ENCODE measurements at regions not wholly inside any gene's neighbourhood (a gene's known extent, or its start where the extent isn't known, plus 50 kb on each side); places are given as distances from the start of the nearest gene placed in this dataset.

DNA sequence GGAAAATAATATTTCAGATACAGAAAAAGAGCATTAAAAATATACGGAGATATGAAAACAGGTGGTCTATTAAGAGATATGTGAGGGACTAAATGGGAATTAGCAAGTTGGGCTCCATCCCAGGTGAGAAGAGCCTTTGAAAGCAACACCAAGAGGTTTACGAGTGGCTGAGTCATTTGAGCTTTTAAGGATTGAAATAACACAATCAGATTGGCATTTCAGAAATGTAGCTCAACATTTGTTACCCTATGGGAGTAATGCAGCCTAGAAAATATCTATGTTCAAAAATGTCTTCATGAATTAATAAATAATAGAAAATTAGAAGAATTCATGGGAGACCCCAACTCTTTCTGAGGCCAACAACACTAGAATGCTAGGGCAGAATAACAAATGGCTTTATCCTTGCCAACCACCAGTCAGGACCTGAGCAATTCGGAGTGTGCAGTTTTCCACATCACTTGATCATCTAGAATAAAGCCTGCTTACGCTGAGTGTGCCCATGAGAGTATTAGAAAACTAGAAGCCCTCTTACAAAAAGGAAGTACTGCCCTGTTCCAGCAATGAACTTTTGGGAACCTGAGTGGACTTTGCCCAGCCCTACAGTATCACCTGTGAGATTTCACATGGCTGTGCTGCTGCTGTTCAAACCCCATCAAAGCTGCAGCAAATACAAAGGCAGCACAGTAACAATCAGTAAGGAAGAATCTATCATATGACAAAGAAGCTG, 538.0 kb upstream of the CAMK1G start:
- peak; percentile 31 for DNase-seq

DNA sequence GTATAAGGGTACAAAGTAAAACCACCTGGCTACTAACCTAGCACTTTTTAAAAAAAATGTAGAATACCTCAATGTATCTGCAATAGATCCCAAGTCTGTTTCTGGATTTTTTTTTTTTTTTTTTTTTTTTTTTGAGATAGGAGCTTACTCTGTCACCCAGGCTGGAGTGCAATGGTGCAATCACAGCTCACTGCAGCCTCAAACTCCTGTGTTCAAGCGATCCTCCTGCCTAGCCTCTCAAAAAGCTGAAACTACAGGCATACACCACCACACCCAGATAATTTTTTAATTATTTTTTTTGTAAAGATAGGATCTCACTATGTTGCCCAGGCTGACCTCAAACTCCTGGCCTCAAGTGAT, 537.5 kb upstream of the CAMK1G start:
- no peak for DNase-seq

DNA sequence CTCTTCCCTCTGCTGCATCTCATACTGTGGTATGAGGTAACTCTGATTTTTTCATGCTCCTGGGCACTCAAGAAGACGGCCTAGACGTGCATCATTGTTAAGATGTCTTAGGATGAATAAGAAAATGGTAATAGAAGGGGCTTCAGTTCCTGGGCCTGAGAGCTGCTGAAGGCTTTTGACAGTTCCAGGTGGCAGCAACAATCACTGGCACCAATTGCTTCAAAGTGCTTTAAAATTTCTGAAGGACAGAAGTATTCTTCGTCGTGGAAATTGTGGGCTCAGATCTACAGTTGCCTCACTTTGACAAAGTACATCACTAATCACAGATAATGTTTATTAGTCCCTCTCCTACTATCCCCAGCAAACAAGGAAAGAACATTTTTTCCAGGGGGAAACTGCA, 536.6 kb upstream of the CAMK1G start:
- DNase-seq, result no peak

DNA sequence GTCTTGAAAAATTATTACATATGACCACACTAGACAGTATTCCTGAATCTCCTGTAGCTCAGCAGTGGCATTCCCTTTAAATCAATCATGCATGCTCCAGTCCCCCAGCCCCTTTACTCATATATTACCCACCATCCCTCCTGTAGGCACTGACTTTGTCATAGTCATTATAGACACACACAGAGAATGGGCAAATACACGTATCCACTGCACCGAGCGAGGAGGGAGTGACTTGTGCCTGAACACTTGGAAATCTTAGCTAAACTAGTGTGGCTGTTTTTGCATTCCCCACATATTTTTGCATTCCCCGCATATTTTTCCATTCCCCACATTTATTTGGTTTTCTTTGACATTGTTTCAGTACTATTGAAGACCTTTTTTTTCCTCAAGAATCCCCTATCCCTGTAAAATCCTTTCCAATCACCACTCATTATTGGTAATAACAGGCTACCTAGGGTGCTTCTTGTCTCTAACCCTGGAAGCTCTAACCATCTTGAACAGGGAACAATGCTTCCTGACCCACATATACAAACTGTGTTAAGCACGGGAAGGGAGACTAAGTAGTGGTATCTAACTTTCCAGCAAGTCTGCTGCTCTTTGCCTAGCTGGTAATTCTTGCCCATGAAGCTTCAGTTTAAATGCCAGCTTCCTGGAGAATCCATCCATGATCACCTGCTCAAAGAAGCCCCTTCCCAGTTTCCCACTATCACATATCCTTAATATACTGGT, 534.4 kb upstream of the CAMK1G start:
- DNase-seq, result peak; percentile 79

DNA sequence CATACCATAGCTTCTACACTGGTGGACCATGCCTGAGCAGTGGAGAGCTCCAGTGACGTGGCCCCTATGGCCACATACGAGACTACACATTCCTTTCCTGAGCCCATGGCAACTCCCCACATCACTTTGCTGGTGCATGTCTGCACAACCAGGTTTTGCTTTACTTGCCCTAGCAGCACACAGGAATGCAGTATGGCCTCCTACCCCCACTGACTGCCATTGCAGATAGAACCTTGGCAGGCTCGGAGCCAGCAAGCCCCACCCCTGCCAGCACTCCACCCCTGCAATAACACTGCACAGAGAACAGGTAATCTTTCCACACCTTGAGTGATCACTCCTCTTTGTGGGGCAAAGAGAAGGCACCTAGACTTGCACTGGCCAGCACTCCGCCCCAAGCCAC, 531.9 kb upstream of the CAMK1G start:
- DNase-seq, result no peak

DNA sequence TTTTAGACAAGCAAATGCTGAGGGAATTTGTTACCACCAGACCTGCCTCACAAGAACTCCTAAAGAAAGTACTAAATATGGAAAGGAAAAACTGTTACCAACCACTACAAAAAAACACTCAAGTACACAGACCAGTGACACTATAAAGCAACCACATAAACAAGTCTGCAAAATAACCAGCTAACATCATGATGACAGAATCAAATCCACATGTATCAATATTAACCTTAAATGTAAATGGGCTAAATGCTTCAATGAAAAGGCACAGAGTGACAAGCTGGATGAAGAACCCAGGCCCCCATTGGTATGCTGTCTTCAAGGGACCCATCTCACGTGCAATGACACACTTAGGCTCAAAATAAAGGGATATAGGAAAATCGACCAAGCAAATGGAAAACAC, 529.9 kb upstream of the CAMK1G start:
- DNase-seq, result no peak

DNA sequence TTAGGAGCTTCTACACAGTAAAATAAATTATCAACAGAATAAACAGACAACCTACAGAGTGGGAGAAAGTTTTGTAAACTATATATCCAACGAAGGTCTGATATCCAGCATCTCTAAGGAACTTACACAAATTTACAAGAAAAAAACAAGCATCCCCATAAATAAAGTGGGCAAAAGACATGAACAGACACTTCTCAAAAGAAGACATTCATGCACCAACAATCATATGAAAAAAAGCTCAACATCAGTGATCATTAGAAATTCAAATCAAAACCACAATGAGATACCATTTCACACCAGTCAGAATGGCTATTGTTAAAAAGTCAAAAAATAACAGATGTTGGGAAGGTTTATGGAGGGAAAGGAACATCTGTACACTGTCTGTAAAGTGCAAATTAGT, 526.4 kb upstream of the CAMK1G start:
- DNase-seq, result no peak

DNA sequence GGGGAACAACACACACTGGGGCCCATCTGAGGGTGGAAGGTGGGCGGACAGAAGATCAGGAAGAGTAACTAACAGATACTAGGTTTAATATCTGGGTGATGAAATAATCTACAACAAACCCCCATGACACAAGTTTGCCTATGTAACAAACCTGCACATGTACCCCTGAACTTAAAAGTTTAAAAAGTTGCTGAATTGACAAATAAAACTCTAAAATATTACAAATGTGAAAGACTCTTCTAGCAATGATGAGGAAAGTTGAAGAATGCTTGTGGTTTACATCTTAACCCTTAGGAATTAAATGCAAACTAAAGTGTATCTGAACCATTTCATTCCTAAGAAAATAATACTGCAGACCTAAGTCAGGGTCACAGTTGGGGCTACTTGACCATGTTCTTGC, 525.6 kb upstream of the CAMK1G start:
- DNase-seq, result no peak

DNA sequence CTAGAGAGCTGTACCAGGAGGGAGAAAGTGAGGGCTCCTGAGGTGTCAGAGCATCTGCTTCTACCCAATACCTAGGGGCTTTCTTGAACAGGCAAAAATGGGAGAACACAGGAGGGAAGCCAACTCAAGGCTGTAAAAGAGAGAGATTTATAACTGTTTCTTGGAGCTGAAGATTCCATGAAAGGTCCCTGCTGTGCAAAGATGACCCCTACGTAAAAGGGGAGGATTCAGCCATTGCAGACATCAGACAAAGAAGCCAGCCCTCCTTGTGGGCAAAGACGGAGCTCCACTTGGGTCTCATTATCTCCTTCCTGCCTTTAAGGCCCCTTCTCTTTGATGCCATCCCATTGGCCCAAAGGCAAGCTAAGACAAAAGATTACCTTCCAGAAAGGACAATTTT, 524.1 kb upstream of the CAMK1G start:
- no peak for DNase-seq

DNA sequence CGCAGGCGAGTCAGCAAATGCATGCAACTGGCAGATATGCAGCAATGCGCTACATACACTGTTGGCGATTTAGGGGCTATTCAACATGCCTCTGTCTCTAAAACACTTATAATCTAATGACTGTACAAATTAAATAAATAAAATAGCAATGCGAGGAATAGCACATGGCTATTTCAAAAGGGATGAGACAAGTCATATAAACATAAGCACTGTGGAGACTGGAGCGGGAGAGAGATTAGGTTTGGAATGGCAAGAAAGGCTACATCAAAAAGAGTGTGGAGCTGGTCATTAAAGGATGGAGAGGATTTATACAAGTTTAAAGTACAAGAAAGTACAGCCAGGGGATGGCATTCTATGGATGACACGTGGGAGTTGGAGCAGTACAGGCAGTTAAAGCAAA, 523.5 kb upstream of the CAMK1G start:
- DNase-seq, result no peak

DNA sequence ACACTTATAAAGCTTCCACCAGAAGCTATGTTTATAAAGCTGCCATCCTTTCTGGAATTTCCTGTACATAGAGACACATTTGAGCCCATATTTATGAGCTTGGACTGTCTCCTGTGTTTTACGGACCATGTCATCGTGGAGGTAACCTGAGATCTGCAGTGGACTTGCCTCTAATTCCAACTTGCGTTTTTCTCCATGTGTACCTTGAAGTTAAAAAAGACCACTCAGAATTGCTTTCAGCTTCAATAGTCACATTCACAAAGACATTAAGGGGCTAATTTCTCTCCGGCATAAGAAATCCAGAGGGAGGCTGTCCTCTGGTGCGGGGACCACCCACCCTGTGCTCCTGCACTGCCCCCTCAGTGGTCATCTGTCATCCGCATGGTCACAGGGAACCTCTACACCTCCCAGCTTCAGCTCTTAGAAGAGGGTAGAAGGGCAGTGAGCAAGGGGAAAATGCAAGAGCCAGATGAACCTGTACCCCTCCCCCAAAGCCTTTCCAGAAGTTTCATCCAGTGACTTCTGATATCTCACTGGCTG, 521.4 kb upstream of the CAMK1G start:
- no peak for DNase-seq

DNA sequence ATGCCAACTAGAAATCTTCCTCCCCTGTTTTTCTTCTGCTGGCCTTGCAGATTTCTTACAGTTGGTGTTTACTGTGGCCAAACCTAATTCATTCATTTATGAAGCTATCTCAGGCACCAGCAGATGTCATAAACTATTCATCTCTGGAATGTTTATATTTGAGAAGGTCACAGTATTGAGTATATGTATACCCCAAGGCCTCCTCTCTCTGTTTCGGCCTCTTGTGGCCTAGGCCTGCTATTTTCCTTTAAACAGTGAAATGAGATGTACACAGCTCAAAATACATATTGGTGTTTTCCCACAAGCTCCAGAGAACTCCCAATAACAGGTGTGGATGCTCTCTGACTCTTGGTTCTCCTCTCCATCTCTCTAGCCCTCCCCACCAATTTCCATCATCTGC, 520.7 kb upstream of the CAMK1G start:
- DNase-seq, result no peak

DNA sequence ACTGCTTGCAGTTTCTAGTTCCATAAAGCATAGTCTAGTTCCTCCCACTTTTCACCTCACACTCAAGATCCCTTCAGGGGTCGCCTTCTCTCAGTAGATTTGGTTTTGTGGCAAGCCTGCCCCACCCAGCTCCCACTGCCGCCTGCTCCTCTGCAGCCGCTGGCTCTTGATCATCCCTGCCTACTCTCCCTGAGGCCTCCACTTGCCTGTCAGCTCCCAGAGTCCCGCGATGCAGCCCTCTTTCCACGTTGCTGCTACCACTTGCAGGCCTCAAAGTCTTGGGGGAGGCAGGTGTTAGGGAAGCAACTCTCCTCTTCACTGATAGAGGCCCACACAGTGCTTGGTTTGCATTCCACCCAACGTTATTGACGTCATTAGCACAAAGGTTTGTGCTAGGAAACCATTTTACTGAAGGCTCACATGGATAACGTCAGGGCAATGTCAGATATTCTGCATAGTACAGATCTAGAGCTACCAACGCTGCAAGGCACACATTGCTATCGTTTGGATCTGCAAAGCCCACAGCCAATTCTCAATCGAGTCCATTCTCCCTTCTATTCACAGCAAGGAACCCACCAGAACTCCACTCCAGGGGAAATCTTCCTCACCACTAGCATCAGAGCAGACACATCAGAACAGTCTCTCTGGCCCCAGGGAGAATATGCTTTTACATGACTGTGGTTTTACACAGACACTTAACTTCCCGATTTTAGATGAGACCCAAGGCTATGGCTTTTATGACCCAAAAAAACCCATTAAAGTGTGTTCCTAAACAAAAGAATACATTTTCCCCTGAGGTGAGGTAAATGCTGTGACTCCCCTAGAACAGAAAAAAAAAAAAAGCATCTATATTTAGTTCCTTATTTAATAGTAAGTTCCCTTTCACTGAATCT, 519.5 kb upstream of the CAMK1G start:
- no peak for DNase-seq

DNA sequence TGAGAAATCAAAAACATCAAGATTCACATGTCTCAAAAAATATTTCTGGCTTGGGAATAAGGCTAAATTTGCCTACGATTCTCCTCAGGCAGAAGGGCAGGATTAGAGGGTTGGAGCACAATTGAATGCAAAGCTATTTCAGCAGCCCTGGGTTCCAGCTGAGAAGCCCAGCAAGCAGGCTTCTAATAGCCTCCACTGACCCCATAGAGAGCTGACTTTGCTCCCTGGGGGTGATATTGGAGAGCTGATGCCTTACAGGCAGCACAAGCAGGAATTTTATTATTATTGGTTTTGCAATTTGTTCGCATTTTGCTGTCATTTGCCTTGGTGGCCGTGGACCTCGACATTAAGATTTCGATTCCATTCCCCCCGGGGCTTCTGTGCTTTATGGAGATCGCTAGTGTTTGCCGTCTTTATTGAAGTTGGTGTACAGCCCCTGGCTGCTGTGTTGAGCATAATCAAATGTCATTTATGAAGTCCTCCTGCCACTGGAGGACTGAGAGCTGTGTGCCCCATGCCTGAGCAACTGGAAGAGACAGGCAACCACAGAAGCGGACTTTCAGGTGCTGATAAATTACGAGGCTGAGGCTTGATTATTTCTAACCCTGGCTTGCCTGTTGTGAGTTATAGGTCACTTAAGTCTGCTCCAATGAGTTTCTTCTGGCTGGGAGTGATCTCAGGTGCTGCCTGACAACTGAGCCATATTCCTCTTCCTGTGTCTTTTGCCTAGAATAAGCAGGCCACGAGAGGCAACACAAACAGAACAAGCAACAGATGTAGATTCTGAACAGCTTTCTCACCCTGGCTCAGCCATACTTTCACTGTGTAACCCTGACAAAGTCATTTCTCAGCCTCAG, 518.4 kb upstream of the CAMK1G start:
- no peak for DNase-seq

DNA sequence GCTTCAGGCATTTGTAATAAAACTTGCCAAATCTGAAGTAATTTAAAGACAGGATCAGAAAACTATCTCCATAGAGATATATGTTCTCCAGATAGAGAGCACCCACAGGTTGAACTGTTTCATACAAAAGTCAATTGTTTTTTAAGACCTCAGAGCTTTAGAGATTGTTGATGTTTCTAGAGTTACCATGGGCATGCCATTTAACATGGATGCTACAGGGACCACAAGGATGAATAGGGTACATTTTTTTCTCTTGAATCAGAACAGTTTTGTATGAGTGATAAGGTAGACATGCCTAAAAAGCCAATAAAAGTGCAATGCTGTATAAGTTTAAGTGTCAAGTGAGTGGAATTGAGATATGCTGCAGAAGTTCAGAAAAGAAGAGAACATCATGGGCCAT, 511.0 kb upstream of the CAMK1G start:
- peak; percentile 51 for DNase-seq

DNA sequence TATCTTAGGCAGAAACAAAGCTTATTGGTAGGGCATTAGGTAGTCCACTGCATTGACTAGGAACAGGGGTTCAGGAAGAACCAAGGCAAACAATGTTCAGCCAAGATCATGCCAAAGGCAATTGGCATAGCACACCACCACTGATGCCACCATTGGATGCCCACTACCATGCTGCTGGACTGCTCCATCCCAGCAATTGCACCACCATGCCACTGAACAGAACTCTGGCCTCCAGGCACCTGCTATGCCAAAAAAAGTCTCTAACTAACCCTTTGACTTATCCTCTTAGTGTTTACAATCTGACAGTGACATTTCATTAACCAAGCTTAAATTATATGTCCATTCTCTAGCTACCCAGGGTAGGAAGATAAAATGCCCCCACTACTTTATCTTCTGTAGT, 509.6 kb upstream of the CAMK1G start:
- DNase-seq, result no peak

DNA sequence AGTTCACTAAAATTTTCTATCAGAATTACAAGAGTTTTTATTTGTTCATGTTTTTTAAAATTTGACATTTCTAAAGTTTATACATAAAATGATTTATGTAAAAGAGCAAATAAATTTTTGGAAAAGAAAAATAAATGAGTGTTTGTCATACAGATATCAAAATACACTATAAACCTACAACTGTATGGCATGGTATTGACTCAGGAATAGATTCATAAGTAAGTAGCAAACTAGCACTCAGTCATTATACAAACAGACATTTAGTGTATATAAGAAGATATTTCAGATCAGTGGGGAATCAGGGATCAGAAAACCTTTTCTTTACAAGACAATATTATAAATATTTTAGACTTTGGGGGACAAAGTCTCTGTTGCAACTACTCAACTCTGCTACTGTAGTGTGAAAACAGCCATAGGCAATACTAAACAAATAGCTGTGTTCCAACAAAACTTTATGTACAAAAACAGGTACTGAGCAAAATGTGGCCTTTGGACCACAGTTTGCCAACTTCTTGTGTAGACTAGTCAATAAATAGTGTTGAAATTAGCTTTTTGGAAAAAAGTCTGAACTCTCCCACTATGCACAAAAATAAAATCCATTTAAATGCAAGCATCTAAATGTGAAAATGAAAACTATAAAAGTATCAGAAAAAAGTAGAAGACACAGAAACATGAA, 508.8 kb upstream of the CAMK1G start:
- no peak for DNase-seq

DNA sequence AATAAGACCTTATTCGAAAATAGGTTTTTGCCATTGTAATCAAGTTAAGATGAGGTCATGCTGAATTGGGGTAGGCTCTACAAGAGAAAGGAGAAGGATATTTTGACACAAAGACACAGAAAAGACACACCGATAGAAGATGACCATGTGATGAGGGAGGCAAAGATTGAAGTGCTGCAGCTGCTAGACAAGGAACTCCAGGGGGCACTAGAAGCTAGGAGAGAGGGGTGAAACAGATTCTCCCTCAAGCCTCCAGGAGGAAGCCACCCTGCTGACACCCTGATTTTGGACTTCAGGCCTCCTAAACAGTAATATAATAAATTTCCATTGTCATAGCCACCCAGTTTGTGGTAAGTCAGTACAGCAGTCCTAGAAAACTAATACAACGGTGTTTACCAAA, 506.8 kb upstream of the CAMK1G start:
- peak; percentile 12 for DNase-seq

DNA sequence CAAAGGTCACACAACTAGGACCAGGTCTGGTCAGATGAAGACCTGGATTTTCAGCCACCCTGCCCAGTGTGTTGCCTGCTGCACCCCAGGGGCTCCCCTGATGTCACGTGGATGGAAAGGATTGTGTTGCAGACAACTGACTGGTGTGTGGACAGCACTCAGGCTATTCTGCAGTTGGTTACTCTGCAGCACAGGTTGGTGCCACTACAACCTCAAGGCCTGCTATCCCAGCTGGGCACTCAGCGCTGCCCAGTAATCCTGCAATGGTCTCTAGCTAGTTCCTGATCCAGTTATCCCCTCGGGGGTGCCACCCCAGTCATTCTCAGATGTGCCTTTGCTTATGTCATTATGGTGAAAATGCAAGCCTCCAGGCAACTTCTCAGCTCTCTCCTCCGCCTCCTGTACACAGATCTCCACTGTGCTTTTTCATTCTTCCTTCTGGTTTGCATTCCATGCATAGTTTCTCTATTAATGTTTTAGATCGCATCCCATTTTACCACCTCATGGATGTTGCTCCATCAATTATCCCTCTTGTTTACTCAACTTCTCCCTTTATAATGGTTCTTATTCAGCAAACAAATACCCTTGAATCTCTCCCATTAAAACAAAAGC, 503.2 kb upstream of the CAMK1G start:
- DNase-seq, result peak; percentile 54

DNA sequence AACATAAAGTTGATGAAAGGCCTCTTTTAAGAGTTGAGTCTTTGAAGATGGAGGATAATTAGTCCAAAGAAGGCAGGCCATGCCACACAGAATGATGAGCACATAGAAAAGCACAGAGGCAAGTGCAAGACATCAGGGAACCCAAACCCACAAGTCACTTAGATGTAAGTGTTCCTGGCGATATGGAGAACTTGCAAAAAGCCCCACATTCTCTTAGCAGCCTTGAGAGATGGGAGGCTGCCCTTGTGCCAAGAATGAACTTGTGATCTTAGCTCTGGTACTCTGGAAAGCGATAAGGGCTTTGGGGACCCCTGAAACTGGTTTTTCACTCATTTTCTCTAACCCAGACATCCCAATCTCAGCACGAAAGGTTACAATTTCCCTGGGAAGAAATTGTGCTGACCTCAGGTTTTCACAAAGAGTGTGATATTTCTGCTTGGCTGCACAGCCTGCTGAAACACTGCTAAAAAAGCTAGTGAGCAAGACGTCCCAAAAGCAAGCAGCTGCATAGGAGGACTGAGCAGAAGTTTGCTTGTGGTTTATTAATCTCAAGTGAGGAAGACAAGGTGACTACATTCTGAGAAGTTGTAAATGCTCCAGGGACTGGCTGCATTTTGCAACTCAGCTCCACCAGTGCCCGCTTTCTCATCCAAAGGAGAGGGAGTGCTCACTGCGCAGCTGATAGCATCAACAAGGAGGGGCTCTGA, 496.9 kb upstream of the CAMK1G start:
- no peak for DNase-seq

DNA sequence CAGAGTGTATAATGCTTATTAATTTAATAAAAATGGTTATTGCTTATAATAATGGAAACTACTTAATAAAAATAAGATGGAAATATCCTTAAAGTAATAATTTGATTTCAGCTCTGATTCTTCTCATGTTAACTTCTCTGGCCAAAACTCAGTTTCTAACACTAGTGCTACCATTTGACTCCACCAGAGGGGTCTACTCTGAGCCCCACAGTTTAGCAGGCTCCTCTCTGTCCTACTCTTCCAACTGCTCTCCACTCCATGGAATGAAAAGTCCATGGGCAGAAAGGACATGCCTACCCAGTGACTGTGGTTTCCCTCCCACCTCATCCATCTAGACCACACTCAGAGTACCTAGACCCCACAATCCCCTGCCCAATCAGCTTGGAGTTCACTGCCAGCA, 489.1 kb upstream of the CAMK1G start:
- no peak for DNase-seq
